K562 (cell line): ENCODE measurements at regions not wholly inside any gene's neighbourhood (a gene's known extent, or its start where the extent isn't known, plus 50 kb on each side); places are given as distances from the start of the nearest gene placed in this dataset.

Experiments
- CBX8 ChIP-seq: fragments of 200-600 bp; sonication (generic); IDR thresholded peaks from 2 replicates; pipeline ENCODE4 v1.6.1; 2012; ENCODE audit warnings: borderline replicate concordance, mixed run types, low read depth, mild to moderate bottlenecking, moderate library complexity, mixed read lengths, low read length, control low read depth, inconsistent platforms; ENCODE audit not compliant: poor library complexity, severe bottlenecking; ENCODE audit errors: extremely low read depth
- CREM ChIP-seq: IDR thresholded peaks from 2 replicates; pipeline ENCODE4 v1.6.1; 2014; ENCODE audit warnings: antibody characterized with exemption, low read depth
- EGR1 ChIP-seq: fragments of 450-650 bp; conservative IDR thresholded peaks from 2 replicates; pipeline ENCODE4 v1.6.1; 2017; ENCODE audit warnings: mild to moderate bottlenecking
- JUN ChIP-seq, 2 experiments: sonication (generic) in 1 of 2; formaldehyde crosslinking in 1 of 2; IDR thresholded peaks; 2 replicates each; pipeline versions ENCODE4 v1.6.1 to v1.8.0; 2012 to 2022; ENCODE audit warnings: borderline replicate concordance in 2 of 2, mild to moderate bottlenecking in 2 of 2, improper control_type of control experiment in 1 of 2, low read depth in 1 of 2, low read length in 1 of 2, missing genetic modification reagents in 1 of 2
- MAFK ChIP-seq: IDR thresholded peaks from 2 replicates; pipeline ENCODE4 v1.6.1; 2011; ENCODE audit warnings: low read length, improper control_type of control experiment
- SP1 ChIP-seq: sonication (generic); formaldehyde crosslinking; IDR thresholded peaks from 2 replicates; pipeline ENCODE4 v1.8.1; 2022; ENCODE audit warnings: mild to moderate bottlenecking, missing genetic modification reagents
- STAG1 ChIP-seq: sonication (generic); formaldehyde crosslinking; IDR thresholded peaks from 2 replicates; pipeline ENCODE4 v1.5.0; 2020; ENCODE audit warnings: missing genetic modification reagents, borderline replicate concordance
- U2AF2 ChIP-seq: fragments of 200-400 bp; formaldehyde crosslinking; optimal IDR thresholded peaks from 2 replicates; pipeline ENCODE3; 2017; ENCODE audit warnings: low read depth, mild to moderate bottlenecking, low read length
- TF ChIP-seq, protein P1 (sequence below), 3 experiments: IDR thresholded peaks in 2 of 3; conservative IDR thresholded peaks in 1 of 3; 2 replicates each; pipeline ENCODE4 v1.5.1; 2011 to 2012; ENCODE audit warnings: low read length in 3 of 3, mild to moderate bottlenecking in 3 of 3, control low read depth in 2 of 3, improper control_type of control experiment in 1 of 3, inconsistent platforms in 1 of 3, low read depth in 1 of 3, mixed read lengths in 1 of 3, moderate library complexity in 1 of 3; ENCODE audit not compliant: insufficient read depth in 2 of 3
- TF ChIP-seq, protein P2 (sequence below): fragments of 250-450 bp; sonication (Bioruptor Pico); IDR thresholded peaks from 2 replicates; pipeline ENCODE4 v1.4.0; 2020; ENCODE audit warnings: mild to moderate bottlenecking, moderate library complexity
- TF ChIP-seq, protein P3 (sequence below): fragments of 250-450 bp; sonication (Bioruptor Pico); IDR thresholded peaks from 2 replicates; pipeline ENCODE4 v1.8.0; 2021; ENCODE audit warnings: moderate library complexity, mild to moderate bottlenecking, inconsistent platforms
- TF ChIP-seq, protein P4 (sequence below): sonication (generic); formaldehyde crosslinking; IDR thresholded peaks from 2 replicates; pipeline ENCODE4 v1.9.0; 2022; ENCODE audit warnings: mild to moderate bottlenecking, missing genetic modification reagents
- TF ChIP-seq, protein P5 (sequence below), 2 experiments: IDR thresholded peaks; 2 replicates each; pipeline ENCODE4 v1.6.1; 2012; ENCODE audit warnings: improper control_type of control experiment in 2 of 2, low read depth in 2 of 2, low read length in 2 of 2, borderline replicate concordance in 1 of 2

DNA sequence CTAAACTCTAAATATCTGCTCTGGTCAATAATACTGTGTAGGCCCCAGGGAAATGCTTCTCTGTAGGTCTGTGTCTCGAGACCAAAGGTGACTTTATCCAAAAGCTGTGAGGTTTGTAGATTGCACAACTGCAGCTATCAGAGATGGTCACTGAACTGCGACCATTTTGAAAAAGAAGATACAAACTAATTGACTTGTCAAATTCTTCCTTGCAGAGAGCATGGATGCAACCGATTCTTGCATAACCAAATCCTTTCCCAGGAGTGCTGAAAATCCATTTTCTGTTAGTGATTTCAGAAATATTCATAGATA, 155.8 kb downstream of the SH3BP4 start:
- TF ChIP-seq JUN (IDR thresholded peaks at IDR 0.05; ENCODE audit: borderline replicate concordance, low read depth, low read length) (no peak), JUN (CRISPR knock-in tag; IDR thresholded peaks at IDR 0.05; ENCODE audit: borderline replicate concordance) (no peak), U2AF2 (no peak), MAFK (no peak), SP1 (CRISPR knock-in tag) (no peak), CBX8 (no peak), CREM (no peak), EGR1 (no peak), STAG1 (CRISPR knock-in tag) (no peak)
- TF ChIP-seq, protein P1, sequence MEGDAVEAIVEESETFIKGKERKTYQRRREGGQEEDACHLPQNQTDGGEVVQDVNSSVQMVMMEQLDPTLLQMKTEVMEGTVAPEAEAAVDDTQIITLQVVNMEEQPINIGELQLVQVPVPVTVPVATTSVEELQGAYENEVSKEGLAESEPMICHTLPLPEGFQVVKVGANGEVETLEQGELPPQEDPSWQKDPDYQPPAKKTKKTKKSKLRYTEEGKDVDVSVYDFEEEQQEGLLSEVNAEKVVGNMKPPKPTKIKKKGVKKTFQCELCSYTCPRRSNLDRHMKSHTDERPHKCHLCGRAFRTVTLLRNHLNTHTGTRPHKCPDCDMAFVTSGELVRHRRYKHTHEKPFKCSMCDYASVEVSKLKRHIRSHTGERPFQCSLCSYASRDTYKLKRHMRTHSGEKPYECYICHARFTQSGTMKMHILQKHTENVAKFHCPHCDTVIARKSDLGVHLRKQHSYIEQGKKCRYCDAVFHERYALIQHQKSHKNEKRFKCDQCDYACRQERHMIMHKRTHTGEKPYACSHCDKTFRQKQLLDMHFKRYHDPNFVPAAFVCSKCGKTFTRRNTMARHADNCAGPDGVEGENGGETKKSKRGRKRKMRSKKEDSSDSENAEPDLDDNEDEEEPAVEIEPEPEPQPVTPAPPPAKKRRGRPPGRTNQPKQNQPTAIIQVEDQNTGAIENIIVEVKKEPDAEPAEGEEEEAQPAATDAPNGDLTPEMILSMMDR (IDR thresholded peaks at IDR 0.05 in 2 of 3, conservative IDR thresholded peaks at IDR 0.05 in 1 of 3; ENCODE audit: insufficient read depth in 2 of 3, low read depth in 1 of 3, low read length in 3 of 3), result no peak
- TF ChIP-seq, protein P2, sequence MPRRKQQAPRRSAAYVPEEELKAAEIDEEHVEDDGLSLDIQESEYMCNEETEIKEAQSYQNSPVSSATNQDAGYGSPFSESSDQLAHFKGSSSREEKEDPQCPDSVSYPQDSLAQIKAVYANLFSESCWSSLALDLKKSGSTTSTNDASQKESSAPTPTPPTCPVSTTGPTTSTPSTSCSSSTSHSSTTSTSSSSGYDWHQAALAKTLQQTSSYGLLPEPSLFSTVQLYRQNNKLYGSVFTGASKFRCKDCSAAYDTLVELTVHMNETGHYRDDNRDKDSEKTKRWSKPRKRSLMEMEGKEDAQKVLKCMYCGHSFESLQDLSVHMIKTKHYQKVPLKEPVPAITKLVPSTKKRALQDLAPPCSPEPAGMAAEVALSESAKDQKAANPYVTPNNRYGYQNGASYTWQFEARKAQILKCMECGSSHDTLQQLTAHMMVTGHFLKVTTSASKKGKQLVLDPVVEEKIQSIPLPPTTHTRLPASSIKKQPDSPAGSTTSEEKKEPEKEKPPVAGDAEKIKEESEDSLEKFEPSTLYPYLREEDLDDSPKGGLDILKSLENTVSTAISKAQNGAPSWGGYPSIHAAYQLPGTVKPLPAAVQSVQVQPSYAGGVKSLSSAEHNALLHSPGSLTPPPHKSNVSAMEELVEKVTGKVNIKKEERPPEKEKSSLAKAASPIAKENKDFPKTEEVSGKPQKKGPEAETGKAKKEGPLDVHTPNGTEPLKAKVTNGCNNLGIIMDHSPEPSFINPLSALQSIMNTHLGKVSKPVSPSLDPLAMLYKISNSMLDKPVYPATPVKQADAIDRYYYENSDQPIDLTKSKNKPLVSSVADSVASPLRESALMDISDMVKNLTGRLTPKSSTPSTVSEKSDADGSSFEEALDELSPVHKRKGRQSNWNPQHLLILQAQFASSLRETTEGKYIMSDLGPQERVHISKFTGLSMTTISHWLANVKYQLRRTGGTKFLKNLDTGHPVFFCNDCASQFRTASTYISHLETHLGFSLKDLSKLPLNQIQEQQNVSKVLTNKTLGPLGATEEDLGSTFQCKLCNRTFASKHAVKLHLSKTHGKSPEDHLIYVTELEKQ (CRISPR knock-in tag), result no peak
- TF ChIP-seq, protein P3, sequence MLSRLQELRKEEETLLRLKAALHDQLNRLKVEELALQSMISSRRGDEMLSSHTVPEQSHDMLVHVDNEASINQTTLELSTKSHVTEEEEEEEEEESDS (CRISPR knock-in tag), result no peak
- TF ChIP-seq, protein P4, sequence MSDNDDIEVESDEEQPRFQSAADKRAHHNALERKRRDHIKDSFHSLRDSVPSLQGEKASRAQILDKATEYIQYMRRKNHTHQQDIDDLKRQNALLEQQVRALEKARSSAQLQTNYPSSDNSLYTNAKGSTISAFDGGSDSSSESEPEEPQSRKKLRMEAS (CRISPR knock-in tag), result no peak
- TF ChIP-seq, protein P5, sequence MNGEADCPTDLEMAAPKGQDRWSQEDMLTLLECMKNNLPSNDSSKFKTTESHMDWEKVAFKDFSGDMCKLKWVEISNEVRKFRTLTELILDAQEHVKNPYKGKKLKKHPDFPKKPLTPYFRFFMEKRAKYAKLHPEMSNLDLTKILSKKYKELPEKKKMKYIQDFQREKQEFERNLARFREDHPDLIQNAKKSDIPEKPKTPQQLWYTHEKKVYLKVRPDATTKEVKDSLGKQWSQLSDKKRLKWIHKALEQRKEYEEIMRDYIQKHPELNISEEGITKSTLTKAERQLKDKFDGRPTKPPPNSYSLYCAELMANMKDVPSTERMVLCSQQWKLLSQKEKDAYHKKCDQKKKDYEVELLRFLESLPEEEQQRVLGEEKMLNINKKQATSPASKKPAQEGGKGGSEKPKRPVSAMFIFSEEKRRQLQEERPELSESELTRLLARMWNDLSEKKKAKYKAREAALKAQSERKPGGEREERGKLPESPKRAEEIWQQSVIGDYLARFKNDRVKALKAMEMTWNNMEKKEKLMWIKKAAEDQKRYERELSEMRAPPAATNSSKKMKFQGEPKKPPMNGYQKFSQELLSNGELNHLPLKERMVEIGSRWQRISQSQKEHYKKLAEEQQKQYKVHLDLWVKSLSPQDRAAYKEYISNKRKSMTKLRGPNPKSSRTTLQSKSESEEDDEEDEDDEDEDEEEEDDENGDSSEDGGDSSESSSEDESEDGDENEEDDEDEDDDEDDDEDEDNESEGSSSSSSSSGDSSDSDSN (IDR thresholded peaks at IDR 0.05; ENCODE audit: borderline replicate concordance in 1 of 2, low read depth in 2 of 2, low read length in 2 of 2), result no peak
